SU-DHL-6 (cell line): ENCODE measurements at regions not wholly inside any gene's neighbourhood (a gene's known extent, or its start where the extent isn't known, plus 50 kb on each side); places are given as distances from the start of the nearest gene placed in this dataset.

Experiments used
- EZH2phosphoT487 ChIP-seq: fragments of 200-600 bp; sonication (generic), shearing (Covaris generic); conservative IDR thresholded peaks from 2 replicates; pipeline ENCODE4 v1.6.1; 2018; ENCODE audit warnings: mild to moderate bottlenecking, antibody characterized with exemption, low read length, moderate library complexity, mixed read lengths
- TF ChIP-seq, protein P1 (sequence below): fragments of 200-600 bp; sonication (generic); IDR thresholded peaks from one replicate; pipeline ENCODE4 v1.5.1; 2017; ENCODE audit warnings: antibody characterized with exemption, mild to moderate bottlenecking, low read length, moderate library complexity; ENCODE audit not compliant: insufficient read depth, poor library complexity, severe bottlenecking

DNA sequence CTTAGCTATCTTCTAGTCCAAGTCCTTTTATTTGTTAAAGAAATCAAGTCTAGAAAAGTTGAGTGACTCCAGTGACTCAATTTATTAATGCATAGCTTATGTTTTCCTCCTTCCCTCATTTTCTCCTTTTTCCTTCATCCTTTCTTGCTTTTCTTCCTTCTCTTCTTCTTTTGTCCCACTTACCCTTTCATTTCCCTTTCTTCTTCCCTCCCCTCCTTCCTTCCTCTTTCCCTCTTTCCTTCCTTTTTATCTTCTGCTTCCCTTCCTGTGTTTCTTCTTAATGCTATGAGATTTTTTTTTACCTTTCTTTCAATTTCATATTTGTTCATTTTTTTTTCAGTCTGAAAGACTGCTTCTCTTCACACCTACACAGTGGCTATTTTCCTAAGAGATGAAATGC, 555.5 kb downstream of the PIK3C3 start:
- TF ChIP-seq, protein P1, sequence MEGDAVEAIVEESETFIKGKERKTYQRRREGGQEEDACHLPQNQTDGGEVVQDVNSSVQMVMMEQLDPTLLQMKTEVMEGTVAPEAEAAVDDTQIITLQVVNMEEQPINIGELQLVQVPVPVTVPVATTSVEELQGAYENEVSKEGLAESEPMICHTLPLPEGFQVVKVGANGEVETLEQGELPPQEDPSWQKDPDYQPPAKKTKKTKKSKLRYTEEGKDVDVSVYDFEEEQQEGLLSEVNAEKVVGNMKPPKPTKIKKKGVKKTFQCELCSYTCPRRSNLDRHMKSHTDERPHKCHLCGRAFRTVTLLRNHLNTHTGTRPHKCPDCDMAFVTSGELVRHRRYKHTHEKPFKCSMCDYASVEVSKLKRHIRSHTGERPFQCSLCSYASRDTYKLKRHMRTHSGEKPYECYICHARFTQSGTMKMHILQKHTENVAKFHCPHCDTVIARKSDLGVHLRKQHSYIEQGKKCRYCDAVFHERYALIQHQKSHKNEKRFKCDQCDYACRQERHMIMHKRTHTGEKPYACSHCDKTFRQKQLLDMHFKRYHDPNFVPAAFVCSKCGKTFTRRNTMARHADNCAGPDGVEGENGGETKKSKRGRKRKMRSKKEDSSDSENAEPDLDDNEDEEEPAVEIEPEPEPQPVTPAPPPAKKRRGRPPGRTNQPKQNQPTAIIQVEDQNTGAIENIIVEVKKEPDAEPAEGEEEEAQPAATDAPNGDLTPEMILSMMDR, result no peak
- no peak for TF ChIP-seq EZH2phosphoT487
